SK-N-SH (cell line): ENCODE measurements at regions not wholly inside any gene's neighbourhood (a gene's known extent, or its start where the extent isn't known, plus 50 kb on each side); places are given as distances from the start of the nearest gene placed in this dataset.

ENCODE experiments used
- CHD2 ChIP-seq: fragments of 150-350 bp; IDR thresholded peaks from 2 replicates; pipeline ENCODE4 v1.6.1; 2018; ENCODE audit warnings: low read length; ENCODE audit not compliant: partially characterized antibody
- TCF12 ChIP-seq: IDR thresholded peaks from 2 replicates; pipeline ENCODE4 v1.4.0; 2012
- TEAD4 ChIP-seq: IDR thresholded peaks from 2 replicates; pipeline ENCODE4 v1.4.0; 2012; ENCODE audit warnings: mild to moderate bottlenecking, borderline replicate concordance; ENCODE audit not compliant: insufficient read depth
- TF ChIP-seq, protein P1 (sequence below): fragments of 200-600 bp; sonication (generic); IDR thresholded peaks from 2 replicates; pipeline ENCODE4 v1.6.1; 2017; ENCODE audit warnings: antibody characterized with exemption, mild to moderate bottlenecking, moderate library complexity
- TF ChIP-seq, protein P2 (sequence below): IDR thresholded peaks from 2 replicates; pipeline ENCODE4 v1.4.0; 2012; ENCODE audit warnings: low read depth

DNA sequence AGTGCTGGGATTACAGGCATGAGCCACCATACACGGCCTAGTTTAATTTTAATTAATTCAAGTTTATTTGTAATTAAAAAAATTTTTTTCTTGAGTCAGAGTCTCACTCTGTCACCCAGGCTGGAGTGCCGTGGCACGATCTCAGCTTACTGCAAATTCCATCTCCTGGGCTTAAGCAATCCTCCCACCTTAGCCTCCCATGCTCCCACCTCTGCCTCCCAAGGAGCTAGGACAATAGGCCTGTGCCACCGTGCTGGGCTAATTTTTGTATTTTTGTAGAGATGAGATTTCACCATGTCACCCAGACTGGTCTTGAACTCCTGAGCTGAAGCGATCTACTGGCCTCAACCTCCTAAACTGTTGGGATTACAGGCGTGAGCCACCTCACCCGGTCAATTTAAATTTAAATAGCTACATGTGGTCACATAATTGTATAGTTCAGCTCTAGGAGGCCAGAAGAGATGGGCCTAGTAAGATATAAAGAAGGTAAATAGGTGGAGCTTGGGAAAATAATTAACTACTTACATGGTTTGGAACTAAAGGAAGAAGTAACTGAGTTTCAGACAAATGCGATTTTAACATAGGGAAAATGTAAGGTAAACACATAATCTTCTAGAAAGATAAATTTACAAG, 220.0 kb upstream of the CITED2 start:
- TF ChIP-seq, protein P1, sequence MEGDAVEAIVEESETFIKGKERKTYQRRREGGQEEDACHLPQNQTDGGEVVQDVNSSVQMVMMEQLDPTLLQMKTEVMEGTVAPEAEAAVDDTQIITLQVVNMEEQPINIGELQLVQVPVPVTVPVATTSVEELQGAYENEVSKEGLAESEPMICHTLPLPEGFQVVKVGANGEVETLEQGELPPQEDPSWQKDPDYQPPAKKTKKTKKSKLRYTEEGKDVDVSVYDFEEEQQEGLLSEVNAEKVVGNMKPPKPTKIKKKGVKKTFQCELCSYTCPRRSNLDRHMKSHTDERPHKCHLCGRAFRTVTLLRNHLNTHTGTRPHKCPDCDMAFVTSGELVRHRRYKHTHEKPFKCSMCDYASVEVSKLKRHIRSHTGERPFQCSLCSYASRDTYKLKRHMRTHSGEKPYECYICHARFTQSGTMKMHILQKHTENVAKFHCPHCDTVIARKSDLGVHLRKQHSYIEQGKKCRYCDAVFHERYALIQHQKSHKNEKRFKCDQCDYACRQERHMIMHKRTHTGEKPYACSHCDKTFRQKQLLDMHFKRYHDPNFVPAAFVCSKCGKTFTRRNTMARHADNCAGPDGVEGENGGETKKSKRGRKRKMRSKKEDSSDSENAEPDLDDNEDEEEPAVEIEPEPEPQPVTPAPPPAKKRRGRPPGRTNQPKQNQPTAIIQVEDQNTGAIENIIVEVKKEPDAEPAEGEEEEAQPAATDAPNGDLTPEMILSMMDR, result no peak
- TF ChIP-seq CHD2, result no peak
- TF ChIP-seq TEAD4, result no peak
- TF ChIP-seq TCF12, result no peak
- TF ChIP-seq, protein P2, sequence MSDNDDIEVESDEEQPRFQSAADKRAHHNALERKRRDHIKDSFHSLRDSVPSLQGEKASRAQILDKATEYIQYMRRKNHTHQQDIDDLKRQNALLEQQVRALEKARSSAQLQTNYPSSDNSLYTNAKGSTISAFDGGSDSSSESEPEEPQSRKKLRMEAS, result no peak
